Mammary epithelial cell (primary cell): ENCODE measurements at regions not wholly inside any gene's neighbourhood (a gene's known extent, or its start where the extent isn't known, plus 50 kb on each side); places are given as distances from the start of the nearest gene placed in this dataset.

Source experiments
- EZH2 ChIP-seq: IDR thresholded peaks from 2 replicates; pipeline ENCODE4 v1.6.1; 2012; ENCODE audit warnings: low read length, inconsistent platforms, borderline replicate concordance
- TF ChIP-seq, protein P1 (sequence below), 2 donors: IDR thresholded peaks in 1 of 2; conservative IDR thresholded peaks in 1 of 2; 2 replicates each; pipeline ENCODE4 v1.5.1; 2011 to 2012; ENCODE audit warnings: inconsistent platforms in 2 of 2, low read length in 2 of 2, mild to moderate bottlenecking in 2 of 2, control low read depth in 1 of 2, low read depth in 1 of 2; ENCODE audit not compliant: insufficient read depth in 1 of 2; ENCODE audit errors: extremely low read depth in 1 of 2

DNA sequence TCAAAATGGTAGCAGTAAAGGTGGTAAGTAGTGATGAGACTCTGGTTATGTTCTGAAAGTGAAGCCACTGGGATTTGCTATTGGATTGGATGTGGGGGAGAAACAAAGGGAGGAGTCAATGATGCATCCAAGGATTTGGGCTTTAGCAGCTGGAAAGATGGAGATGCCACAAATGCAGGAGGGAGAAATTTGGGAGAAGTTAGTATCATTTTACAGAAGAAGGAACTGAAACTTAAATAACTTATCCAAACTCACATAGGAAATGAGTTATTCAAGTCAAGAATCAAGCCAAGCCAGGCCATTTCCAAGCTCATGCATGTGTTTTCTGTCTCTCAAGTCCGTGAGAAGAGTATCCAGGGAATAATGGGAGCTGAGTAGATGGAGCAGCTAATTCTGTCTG lies 155.1 kb upstream of the TNFAIP3 start:
- TF ChIP-seq, protein P1, sequence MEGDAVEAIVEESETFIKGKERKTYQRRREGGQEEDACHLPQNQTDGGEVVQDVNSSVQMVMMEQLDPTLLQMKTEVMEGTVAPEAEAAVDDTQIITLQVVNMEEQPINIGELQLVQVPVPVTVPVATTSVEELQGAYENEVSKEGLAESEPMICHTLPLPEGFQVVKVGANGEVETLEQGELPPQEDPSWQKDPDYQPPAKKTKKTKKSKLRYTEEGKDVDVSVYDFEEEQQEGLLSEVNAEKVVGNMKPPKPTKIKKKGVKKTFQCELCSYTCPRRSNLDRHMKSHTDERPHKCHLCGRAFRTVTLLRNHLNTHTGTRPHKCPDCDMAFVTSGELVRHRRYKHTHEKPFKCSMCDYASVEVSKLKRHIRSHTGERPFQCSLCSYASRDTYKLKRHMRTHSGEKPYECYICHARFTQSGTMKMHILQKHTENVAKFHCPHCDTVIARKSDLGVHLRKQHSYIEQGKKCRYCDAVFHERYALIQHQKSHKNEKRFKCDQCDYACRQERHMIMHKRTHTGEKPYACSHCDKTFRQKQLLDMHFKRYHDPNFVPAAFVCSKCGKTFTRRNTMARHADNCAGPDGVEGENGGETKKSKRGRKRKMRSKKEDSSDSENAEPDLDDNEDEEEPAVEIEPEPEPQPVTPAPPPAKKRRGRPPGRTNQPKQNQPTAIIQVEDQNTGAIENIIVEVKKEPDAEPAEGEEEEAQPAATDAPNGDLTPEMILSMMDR (conservative IDR thresholded peaks at IDR 0.05 in 1 of 2, IDR thresholded peaks at IDR 0.05 in 1 of 2; ENCODE audit: extremely low read depth in 1 of 2, insufficient read depth in 1 of 2, low read depth in 1 of 2, low read length in 2 of 2): no peak
- TF ChIP-seq EZH2: no peak
